Activated CD4-positive, CD25-positive, alpha-beta regulatory T cell (primary cell): ENCODE measurements at regions not wholly inside any gene's neighbourhood (a gene's known extent, or its start where the extent isn't known, plus 50 kb on each side); places are given as distances from the start of the nearest gene placed in this dataset.

Source experiments
- DNase-seq, 4 experiments: peaks; one replicate each; lab custom pipeline; 2025; lab: John Stamatoyannopoulos, UW

- no peak for DNase-seq
Measured at GRCh38 chr2:14684516-14684915, 52.0 kb downstream of the LRATD1 start.

DNA sequence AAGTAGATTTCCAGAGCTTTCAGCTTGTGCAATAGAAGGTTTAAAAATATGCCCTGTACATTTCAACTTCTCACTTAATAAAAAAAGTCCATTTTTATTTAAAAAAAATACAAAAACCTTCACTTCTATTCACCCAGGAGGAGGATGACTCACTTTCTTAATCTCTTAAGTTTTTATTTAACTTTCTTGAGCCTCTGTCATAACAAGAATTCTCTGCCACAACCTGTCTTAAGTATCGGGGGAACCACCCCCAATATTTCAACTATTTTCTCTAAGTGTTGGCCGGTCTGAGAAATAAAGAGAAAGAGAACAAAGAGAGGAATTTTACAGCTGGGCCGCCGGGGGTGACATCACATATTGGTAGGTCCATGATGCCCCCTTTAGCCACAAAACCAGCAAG is 58.4 kb downstream of the LRATD1 start:
- DNase-seq: no peak

DNA sequence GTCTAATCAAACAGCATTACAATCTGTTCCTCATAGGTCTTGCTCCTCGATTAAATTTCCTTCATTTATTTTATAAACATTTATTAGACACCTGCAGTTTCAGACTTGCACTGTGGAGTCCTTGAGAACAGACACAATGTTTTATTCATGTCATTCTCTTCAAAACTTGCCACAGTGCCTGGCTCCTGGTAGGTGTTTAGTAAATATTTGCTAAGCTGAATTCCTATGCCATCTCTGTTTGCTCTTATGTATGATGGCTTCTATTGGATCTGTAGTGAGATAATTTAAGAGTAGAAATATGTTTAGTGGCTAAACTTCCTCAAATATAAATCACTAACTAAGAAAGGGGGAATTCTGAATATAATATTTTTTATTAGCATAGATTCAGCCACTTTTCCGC is 61.4 kb downstream of the LRATD1 start:
- no peak for DNase-seq

GRCh38 chr2:14700753-14701152 is 68.2 kb downstream of the LRATD1 start:
- DNase-seq: no peak

DNA sequence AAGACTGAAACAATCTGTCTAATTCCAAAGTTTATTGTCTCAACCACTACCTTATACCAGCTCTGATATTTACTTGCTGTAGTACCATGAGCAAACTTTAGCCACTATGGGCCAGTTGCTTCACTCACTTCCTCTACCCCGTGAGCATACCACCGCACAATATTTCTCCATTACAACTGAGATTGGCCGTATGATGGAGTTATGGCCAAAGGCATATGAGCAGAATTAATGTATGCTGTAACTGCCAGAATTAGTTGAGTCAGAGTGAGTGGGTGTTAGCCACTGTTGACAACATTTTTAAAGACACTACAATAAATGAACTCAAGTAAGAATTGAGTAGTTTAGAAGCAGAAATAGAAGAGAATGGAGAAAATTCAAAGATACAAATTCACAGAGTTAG is 69.7 kb downstream of the LRATD1 start:
- DNase-seq: no peak

DNA sequence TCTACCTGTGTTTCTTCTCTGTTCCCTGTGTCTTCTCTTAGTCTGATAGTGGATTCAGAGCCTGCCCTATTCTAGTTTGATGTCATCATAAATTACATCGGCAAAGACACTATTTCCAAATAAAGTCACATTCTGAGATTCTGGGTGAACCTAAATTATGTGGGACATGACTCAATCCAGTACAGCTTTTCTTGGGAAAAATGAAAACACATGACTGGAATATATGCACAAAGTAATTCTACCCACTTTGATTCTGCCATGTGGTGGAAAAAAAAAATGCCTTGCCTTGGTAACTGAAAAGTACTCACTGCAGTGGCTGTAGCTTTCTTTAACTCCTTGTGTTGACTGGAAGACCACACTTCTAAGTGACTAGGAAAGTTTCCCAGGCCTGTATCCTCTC is 73.7 kb downstream of the LRATD1 start:
- no peak for DNase-seq

- DNase-seq: no peak
Measured at GRCh38 chr2:14712111-14712510, 79.6 kb downstream of the LRATD1 start.

GRCh38 chr2:14713248-14713647 is 80.7 kb downstream of the LRATD1 start:
- no peak for DNase-seq

DNA sequence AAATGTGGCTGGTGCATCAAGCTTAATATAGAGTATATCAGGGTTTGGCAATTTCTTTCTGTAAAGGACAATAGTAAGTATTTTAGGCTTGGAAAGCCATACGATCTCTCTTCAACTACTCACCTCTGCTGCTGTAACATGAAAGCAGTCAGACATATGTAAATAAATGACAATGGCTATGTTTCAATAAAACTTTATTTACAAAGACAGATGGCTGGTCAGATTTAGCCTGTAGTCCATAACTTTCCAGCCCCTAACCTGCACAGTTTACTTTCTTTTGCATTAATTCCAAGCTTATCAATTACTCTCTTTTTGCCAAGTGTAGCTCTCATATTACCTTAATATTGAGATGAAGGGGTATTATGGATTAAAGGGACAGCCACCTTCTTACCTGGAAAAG is 83.1 kb downstream of the LRATD1 start:
- no peak for DNase-seq

DNA sequence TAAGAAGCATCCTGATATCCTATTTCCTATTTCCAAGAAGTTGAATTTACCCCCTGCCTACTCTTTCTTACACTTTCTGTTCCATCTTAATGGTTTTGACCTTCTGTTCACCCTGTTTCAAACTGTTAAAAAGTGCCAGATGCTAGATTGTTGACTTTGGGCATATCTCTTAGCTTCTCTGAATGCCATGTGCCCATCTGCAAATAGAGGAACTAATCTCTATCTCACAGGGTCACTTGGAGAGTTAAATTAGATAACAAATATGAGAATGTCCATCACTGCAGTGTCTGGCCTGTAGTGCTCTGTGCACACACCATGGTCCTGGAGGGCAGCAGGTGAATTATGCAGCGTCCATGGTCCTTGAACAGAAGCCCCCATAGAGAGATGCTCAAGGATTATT is 83.8 kb downstream of the LRATD1 start:
- DNase-seq: no peak

- DNase-seq: no peak
Measured at GRCh38 chr2:14717131-14717530, 84.6 kb downstream of the LRATD1 start.

DNA sequence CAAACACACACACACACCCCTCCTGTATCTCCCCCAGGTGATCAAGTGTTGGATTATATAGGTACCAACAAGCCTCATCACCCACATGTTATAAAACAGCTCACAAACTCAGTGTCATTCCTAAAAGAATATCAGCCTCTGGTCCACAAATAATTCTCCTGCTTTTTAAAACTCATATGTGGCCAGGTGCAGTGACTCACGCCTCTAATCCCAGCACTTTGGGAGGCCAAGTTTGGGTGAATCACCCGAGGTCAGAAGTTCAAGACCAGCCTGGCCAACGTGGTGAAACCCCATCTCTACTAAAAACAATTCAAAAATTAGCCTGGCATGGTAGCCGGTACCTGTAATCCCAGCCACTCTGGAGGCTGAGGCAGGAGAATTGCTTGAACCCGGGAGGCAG is 87.8 kb downstream of the LRATD1 start:
- DNase-seq: no peak

DNA sequence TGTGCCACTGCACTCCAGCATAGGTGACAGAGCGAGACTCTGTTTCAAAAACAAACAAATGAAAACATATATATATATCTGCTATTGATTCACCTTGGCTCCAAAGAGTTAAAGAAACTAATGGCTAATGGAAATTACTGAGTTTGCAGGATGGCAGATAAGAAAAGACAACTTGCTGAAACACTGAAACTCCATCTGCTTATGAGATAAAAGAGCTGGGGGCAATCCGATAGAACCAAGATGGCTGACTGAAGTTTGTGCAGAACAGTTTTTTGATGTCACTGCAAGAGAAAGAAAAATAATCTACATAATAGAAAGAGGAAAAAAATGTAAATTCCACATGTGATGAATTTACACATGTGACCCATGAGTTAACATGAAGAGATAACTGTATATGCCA is 88.2 kb downstream of the LRATD1 start:
- DNase-seq: no peak

- no peak for DNase-seq
Measured at GRCh38 chr2:14722904-14723570, 90.5 kb downstream of the LRATD1 start.

DNA sequence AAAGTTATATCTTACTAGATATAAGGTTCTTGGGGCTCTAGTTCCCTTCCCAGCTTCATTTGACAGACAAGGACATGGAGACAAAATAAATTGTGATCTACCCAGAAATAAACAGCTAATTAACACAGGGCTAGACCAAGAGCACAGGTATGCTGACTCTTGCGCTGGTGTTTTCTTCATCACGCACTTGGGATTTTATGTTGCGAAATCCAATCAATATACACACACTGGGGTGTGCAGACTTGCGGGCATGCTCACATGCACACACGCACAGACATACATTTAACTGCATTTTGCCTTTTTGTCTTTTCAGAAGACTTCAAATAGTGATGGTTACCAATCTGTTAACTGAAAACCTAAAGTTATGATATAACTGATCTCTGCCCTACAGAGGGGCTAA is 91.2 kb downstream of the LRATD1 start:
- no peak for DNase-seq

- DNase-seq: no peak
Measured at GRCh38 chr2:14735696-14736095, 103.2 kb downstream of the LRATD1 start.

DNA sequence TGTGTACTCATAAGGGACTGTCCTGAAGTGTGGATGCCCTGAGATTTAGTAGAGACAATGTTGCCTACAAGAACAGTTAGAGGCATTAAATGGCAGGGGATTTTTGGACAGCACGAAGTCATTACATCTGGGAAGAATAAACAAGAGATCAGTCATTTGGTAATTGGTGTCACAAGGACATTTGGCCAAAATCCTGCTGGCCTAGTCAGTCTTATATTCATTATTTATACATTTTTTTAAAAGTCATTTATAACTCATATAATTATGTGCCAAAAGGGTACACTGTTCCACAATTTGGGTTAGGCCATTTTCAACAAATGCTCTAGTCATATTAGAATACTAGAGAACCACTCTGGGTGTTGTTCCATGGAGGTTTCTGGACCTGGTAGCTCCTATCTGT is 104.7 kb downstream of the LRATD1 start:
- DNase-seq: no peak

DNA sequence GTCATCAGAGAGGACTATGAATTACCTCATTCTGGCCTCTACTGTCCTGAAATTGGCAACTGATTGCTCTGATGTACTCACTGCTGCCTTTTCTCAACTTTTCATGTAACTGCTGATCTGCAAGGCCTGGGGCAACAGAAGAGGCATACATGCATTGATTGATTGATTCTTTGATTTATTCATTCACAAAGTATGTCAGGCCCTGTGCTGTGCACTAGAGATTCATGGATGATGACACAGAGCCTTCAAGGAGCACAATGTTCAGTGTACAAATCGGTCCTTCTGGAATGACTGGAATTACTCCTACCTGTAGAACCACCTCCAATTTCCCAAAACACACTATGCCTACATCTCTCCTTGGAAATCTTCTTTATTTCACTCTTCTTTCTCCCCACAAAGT is 111.3 kb downstream of the LRATD1 start:
- DNase-seq: no peak

- DNase-seq: no peak
Measured at GRCh38 chr2:14745288-14746076, 113.0 kb downstream of the LRATD1 start.

DNA sequence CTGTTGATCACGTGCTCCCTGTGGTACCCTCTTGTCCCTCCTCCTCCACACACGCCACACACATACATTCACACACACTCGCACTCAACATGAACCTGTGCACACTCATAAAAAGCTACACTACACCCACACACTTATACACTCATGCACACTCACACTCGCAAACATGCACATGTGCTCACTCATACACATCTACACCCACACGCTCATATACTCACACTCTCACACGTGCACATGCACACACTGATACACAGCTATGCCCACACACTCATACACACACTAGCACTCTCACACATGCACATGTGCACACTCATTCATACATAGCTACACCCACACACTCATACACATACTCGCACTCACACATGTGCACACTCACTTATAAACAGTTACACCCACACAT is 113.6 kb downstream of the LRATD1 start:
- no peak for DNase-seq

DNA sequence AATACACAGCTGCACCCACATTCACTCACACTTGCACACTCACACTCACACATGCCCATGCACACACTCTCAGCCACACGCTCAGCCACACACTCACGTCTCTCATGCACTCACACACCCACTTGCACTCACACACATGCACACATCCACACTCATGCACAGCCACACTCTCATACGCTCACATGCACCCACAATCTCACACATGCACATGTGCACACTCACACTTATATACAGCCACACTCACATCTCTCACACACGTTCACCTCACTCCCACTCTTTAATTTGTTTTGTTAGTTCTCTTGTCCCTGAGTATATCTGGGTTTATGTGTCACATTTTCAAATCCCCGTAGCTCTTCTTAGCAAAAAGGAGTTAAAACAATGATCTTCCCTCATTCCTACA is 114.9 kb downstream of the LRATD1 start:
- no peak for DNase-seq

GRCh38 chr2:14749884-14750283 is 117.4 kb downstream of the LRATD1 start:
- no peak for DNase-seq

- no peak for DNase-seq
Measured at GRCh38 chr2:14750433-14750832, 117.9 kb downstream of the LRATD1 start.

DNA sequence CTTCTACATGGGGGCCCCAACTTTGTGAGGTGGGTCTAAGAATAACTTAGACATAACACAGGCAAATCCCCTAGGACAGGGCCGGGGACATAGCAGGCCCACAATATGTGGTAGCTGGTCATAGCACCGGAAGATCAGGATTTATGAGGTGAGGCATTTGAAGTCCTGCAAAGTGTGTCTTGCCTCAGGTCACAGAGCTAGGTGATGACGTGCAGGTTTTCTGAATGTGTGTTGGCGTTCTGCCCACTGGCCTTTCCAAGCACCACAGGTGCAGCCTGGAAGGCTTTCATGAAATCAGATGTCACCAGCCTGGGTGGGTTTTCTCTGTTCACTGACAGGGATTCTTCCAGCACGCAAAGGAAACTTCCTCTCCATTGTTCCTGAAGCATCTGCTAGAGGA is 119.1 kb downstream of the LRATD1 start:
- DNase-seq: no peak
